Loucy (cell line): ENCODE measurements at regions not wholly inside any gene's neighbourhood (a gene's known extent, or its start where the extent isn't known, plus 50 kb on each side); places are given as distances from the start of the nearest gene placed in this dataset.

Source experiments
- H2AFZ ChIP-seq: fragments of 200-600 bp; sonication (generic); 2 replicates; pipeline ENCODE4 v1.6.0; 2016; ENCODE audit warnings: antibody characterized with exemption, mild to moderate bottlenecking, low read length, moderate library complexity
- H3F3A ChIP-seq: fragments of 200-600 bp; 2 replicates; pipeline ENCODE4 v1.6.0; 2016; ENCODE audit warnings: antibody characterized with exemption, low read depth, mild to moderate bottlenecking
- H3K27me3 ChIP-seq: fragments of 200-600 bp; sonication (generic); 2 replicates; pipeline ENCODE4 v1.6.1; 2014; ENCODE audit warnings: low read length, mild to moderate bottlenecking; ENCODE audit not compliant: insufficient read depth, poor library complexity, severe bottlenecking
- H3K36me3 ChIP-seq: fragments of 200-600 bp; sonication (generic); 2 replicates; pipeline ENCODE4 v1.6.1; 2016; ENCODE audit warnings: low read length; ENCODE audit not compliant: insufficient read depth
- H3K4me1 ChIP-seq: fragments of 200-600 bp; sonication (generic); 2 replicates; pipeline ENCODE4 v1.5.1; 2014; ENCODE audit warnings: low read length, mild to moderate bottlenecking; ENCODE audit not compliant: insufficient read depth, poor library complexity, severe bottlenecking
- H3K4me2 ChIP-seq: fragments of 200-600 bp; sonication (generic); 2 replicates; pipeline ENCODE4 v1.6.0; 2014; ENCODE audit warnings: antibody characterized with exemption, low read length, low read depth, mild to moderate bottlenecking; ENCODE audit not compliant: poor library complexity, severe bottlenecking
- H3K4me3 ChIP-seq: fragments of 200-600 bp; sonication (generic); 2 replicates; pipeline ENCODE4 v1.5.1; 2014; ENCODE audit warnings: low read length, mild to moderate bottlenecking, mixed read lengths; ENCODE audit not compliant: poor library complexity, severe bottlenecking
- H3K79me2 ChIP-seq: fragments of 200-600 bp; sonication (generic); 2 replicates; pipeline ENCODE4 v1.6.1; 2014; ENCODE audit warnings: low read length; ENCODE audit not compliant: insufficient read depth
- H3K9ac ChIP-seq: fragments of 200-600 bp; sonication (generic); 2 replicates; pipeline ENCODE4 v1.6.0; 2014; ENCODE audit warnings: mild to moderate bottlenecking, low read depth, low read length, moderate library complexity; ENCODE audit not compliant: poor library complexity, severe bottlenecking
- H3K9me2 ChIP-seq: fragments of 200-600 bp; sonication (generic); replicated peaks from 2 replicates; pipeline ENCODE4 v1.6.1; 2016; ENCODE audit warnings: low read depth, low read length, mixed read lengths
- H3K9me3 ChIP-seq: fragments of 200-600 bp; sonication (generic); 2 replicates; pipeline ENCODE4 v1.6.1; 2014; ENCODE audit warnings: mild to moderate bottlenecking, antibody characterized with exemption, low read length, low read depth; ENCODE audit not compliant: insufficient read depth
- H4K20me1 ChIP-seq: fragments of 200-600 bp; sonication (generic); 2 replicates; pipeline ENCODE4 v1.6.0; 2014; ENCODE audit warnings: antibody characterized with exemption, low read length, mild to moderate bottlenecking; ENCODE audit not compliant: insufficient read depth, poor library complexity, severe bottlenecking
- EZH2phosphoT487 ChIP-seq: fragments of 200-600 bp; IDR thresholded peaks from 2 replicates; pipeline ENCODE4 v1.6.1; 2018; ENCODE audit warnings: antibody characterized with exemption, mild to moderate bottlenecking, moderate library complexity, borderline replicate concordance
- TF ChIP-seq, protein P1 (sequence below): fragments of 200-600 bp; sonication (generic); conservative IDR thresholded peaks from 2 replicates; pipeline ENCODE4 v1.5.1; 2014; ENCODE audit warnings: mild to moderate bottlenecking, antibody characterized with exemption, low read length

DNA sequence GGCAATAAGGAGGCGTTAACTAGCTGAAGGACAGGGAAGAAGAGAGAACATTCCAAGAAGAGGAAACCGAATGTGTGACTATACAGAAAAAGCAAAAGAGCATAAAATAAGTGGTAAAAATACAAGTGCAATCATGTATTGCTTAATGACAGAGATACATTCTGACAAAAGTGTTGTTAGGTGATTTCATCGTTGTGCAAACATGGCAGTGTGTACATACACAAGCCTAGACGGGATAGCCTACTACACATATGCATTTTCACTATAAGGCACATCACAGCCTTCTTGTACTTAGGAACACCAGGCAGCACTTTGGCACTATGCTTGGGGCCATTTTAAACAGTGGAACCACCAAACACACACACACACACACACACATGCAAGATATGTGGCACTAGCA is 299.3 kb downstream of the BCAT1 start:
- no peaks in the 10 kb centered on the region for H3K9me2 ChIP-seq

DNA sequence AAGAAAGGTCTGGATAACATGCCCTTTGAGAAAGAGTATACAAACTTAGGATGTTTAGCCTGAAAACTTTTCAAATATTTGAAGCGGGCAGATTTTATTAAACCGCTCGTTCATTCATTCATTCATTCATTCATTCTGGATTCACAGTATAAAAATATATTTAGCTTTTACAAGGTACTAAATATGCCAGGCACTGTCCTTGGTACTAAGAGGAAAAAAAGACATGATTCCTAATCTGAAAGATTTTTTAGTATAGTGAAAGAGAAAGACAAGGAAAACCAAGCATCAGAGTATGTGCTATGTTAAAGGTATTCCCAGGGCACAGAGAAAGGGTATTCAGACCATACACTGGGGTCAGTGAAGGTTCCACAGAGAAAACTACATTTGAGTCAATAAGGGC is 299.7 kb downstream of the BCAT1 start:
- Histone ChIP-seq H3K9me2 (no peaks in the 10 kb centered on the region), H3K36me3 (no peaks in the 10 kb centered on the region), H3K27me3 (no peaks in the 10 kb centered on the region), H3K4me3 (no peak overlapping the region), H2AFZ (no peak overlapping the region), H3K9ac (no peak overlapping the region), H3K9me3 (no peaks in the 10 kb centered on the region), H3K4me2 (no peak overlapping the region), H4K20me1 (no peaks in the 10 kb centered on the region), H3F3A (no peaks in the 10 kb centered on the region), H3K79me2 (no peaks in the 10 kb centered on the region), H3K4me1 (no peaks in the 10 kb centered on the region)
- TF ChIP-seq, protein P1, sequence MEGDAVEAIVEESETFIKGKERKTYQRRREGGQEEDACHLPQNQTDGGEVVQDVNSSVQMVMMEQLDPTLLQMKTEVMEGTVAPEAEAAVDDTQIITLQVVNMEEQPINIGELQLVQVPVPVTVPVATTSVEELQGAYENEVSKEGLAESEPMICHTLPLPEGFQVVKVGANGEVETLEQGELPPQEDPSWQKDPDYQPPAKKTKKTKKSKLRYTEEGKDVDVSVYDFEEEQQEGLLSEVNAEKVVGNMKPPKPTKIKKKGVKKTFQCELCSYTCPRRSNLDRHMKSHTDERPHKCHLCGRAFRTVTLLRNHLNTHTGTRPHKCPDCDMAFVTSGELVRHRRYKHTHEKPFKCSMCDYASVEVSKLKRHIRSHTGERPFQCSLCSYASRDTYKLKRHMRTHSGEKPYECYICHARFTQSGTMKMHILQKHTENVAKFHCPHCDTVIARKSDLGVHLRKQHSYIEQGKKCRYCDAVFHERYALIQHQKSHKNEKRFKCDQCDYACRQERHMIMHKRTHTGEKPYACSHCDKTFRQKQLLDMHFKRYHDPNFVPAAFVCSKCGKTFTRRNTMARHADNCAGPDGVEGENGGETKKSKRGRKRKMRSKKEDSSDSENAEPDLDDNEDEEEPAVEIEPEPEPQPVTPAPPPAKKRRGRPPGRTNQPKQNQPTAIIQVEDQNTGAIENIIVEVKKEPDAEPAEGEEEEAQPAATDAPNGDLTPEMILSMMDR: no peak
- no peak for TF ChIP-seq EZH2phosphoT487

More for the DNA sequence above, 299.3 kb downstream of the BCAT1 start:
- H3K4me1 ChIP-seq: no peaks in the 10 kb centered on the region
- H3F3A ChIP-seq: no peaks in the 10 kb centered on the region
- no peaks in the 10 kb centered on the region for H3K36me3 ChIP-seq
- no peak overlapping the region for H3K4me3 ChIP-seq
- no peaks in the 10 kb centered on the region for H3K9me3 ChIP-seq
- H3K27me3 ChIP-seq: no peaks in the 10 kb centered on the region
- H3K9ac ChIP-seq: no peak overlapping the region
- H2AFZ ChIP-seq: no peak overlapping the region
- no peaks in the 10 kb centered on the region for H4K20me1 ChIP-seq
- no peak overlapping the region for H3K4me2 ChIP-seq
- TF ChIP-seq, protein P1: no peak
- no peak for TF ChIP-seq EZH2phosphoT487
- H3K79me2 ChIP-seq: no peaks in the 10 kb centered on the region

DNA sequence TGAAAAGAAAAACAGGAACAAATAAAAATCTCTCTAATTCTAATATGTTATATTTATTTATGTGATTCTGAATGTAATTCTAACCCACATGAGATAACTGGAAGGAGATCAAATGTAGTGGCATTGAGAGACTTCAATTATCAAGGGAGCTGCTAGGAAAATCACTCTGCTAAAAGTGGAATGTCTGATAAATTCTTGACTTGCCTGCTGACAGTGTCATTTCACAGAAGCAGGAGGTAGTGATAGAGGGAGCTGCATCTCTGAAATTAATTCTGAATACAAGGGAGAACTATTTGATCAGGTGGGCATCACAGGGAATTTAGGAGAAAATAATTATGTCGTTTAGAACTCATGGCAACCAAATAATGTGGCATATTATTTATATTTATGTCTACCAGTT is 303.6 kb downstream of the BCAT1 start:
- H2AFZ ChIP-seq: no peak overlapping the region
- H3K4me2 ChIP-seq: no peak overlapping the region
- no peaks in the 10 kb centered on the region for H3K9me3 ChIP-seq
- H3K79me2 ChIP-seq: no peaks in the 10 kb centered on the region
- H3K36me3 ChIP-seq: no peaks in the 10 kb centered on the region
- no peak overlapping the region for H3K9ac ChIP-seq
- no peak overlapping the region for H3K4me3 ChIP-seq
- TF ChIP-seq EZH2phosphoT487: no peak
- TF ChIP-seq, protein P1: no peak
- H4K20me1 ChIP-seq: no peaks in the 10 kb centered on the region
- peaks cover 7% of the 10 kb centered on the region for H3K4me1 ChIP-seq
- no peaks in the 10 kb centered on the region for H3F3A ChIP-seq
- no peaks in the 10 kb centered on the region for H3K27me3 ChIP-seq
- H3K9me2 ChIP-seq: no peaks in the 10 kb centered on the region
